D721Med (cell line): ENCODE measurements at regions not wholly inside any gene's neighbourhood (a gene's known extent, or its start where the extent isn't known, plus 50 kb on each side); places are given as distances from the start of the nearest gene placed in this dataset.

ENCODE experiments used
- DNase-seq: peaks from one replicate; pipeline ENCODE4 v3.0.0; 2011; ENCODE audit warnings: low spot score; ENCODE audit not compliant: insufficient read length
- FAIRE-seq: peaks from 2 replicates; lab custom pipeline; 2011; peaks lifted over from hg19 to GRCh38; lab: Jason Lieb, UNC
- CTCF ChIP-seq: IDR thresholded peaks from 2 replicates; pipeline ENCODE4 v1.5.1; 2012; ENCODE audit warnings: mild to moderate bottlenecking, control low read depth; ENCODE audit not compliant: insufficient read depth; ENCODE audit errors: missing control alignments

DNA sequence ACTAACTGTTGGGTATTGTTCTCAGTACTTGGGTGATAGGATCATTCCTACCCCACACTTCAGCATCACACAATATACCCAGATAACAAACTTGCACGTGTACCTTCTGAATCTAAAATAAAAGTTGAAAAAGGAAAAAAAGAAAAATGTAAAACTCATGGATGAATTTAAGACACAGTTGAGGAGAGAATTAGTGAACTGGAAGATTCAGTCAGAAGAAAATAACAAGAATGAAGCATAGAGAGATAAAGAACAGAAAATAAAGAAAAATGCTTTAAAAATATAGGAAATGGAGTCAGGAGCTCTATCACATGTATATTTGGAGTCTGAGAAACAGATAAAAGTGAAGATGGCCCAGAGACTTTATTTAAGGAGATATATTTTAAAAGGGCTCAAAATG is 90.4 kb upstream of the SALL3 start:
- DNase-seq (no peak), FAIRE-seq (no peak)
- TF ChIP-seq CTCF, result no peak

GRCh38 chr18:78890388-78890787 is 89.2 kb upstream of the SALL3 start:
- FAIRE-seq (no peak), DNase-seq (no peak)
- no peak for TF ChIP-seq CTCF

DNA sequence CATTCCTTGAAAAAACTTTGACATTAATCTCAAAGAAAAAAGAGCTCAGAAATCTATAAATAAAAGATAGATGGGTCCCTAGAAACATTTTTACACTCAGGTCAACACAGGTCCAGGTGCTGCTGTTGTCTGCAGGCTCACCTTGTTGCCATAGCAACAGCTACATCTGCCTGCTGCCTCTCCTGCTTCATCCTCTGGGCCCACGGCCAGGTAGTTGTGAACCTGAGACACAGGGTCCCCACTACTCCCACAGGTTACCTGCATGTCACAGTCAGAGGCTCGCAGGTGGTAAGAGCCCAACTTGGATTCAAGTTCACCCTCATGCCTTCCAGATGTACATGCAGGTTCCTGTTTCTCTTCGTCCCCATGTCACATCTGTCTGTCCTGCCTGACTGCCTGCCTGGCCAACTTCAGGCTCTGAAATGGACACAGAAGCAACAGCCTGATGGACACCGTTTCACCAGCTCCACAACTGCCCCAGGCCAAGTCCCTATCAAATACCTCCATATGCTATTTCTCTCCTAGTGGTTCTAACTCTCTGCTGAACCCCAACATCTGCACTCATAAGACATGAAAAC is 88.3 kb upstream of the SALL3 start:
- no peak for TF ChIP-seq CTCF
- no peak for DNase-seq
- FAIRE-seq, result no peak

DNA sequence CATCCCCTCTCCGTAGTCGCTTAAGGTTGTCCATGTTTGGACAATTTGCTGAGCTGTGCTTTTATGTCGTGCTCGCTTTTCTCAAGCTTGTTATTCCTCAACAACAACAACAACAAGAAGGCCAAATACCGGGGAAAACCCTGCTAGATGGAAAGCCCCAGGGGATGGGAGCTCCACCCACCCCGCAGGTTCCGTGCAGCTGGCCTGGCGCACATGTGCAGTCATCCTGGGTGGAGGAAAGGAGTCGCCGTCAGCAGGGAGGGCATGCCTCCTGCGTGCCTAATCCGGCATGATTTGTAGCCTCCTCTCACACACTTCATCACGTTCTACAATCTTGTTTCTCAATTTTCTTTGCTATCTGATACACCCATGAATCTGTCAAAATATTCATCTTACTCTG is 87.4 kb upstream of the SALL3 start:
- TF ChIP-seq CTCF, result no peak
- DNase-seq (no peak), FAIRE-seq (no peak)

DNA sequence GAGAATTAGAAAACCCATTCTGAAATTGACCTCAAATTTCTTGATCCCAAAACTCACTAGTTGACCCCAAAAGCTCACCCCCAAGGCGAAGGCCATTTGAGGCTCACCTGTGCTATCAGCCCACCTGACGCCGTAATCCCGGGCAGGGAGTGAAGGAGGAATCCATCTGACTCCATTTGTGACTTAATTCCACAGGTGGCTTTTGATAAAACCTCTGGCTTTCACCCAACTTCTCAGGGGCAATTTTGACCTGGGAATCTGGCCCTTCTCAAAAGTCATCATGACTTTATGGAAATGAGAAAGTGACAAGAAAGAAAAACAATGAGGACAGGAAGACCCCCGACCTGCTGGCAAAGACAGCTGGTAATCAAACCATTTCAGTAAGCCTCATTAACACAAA is 86.9 kb upstream of the SALL3 start:
- no peak for DNase-seq
- FAIRE-seq, result no peak
- no peak for TF ChIP-seq CTCF

- DNase-seq, result no peak
- no peak for TF ChIP-seq CTCF
- no peak for FAIRE-seq
Measured at GRCh38 chr18:78893281-78894032, 86.2 kb upstream of the SALL3 start.

- no peak for DNase-seq
- TF ChIP-seq CTCF, result no peak
- FAIRE-seq, result no peak
Measured at GRCh38 chr18:78894033-78894305, 85.6 kb upstream of the SALL3 start.
